ENCODE measurements at regions not wholly inside any gene's neighbourhood (a gene's known extent, or its start where the extent isn't known, plus 50 kb on each side); places are given as distances from the start of the nearest gene placed in this dataset.

GRCh38 chr2:71925268-71926088, 222.2 kb downstream of the CYP26B1 start:
- no peak for TF ChIP-seq CTCF (IDR thresholded peaks at IDR 0.05; ENCODE audit: low read depth, low read length)
- no peak for TF ChIP-seq EZH2phosphoT487 (IDR thresholded peaks at IDR 0.05; ENCODE audit: low read depth)
